ELR (cell line): ENCODE measurements at regions not wholly inside any gene's neighbourhood (a gene's known extent, or its start where the extent isn't known, plus 50 kb on each side); places are given as distances from the start of the nearest gene placed in this dataset.
"Not testable (repeated sequence)": the region's sequence is repeated elsewhere in the genome, so short reads cannot be mapped to it uniquely, and the experiment has no call there.

Experiments used
- DNase-seq: peaks from one replicate; pipeline ENCODE4 v3.0.0-alpha.2; 2015; ENCODE audit warnings: low read depth

GRCh38 chr12:63410197-63410596 lies 258.1 kb downstream of the DPY19L2 start:
- no peak for DNase-seq

GRCh38 chr12:63406781-63407180 lies 255.8 kb upstream of the AVPR1A start:
- DNase-seq = no peak

GRCh38 chr12:63404611-63405010 lies 253.6 kb upstream of the AVPR1A start:
- DNase-seq = no peak

GRCh38 chr12:63403256-63403655 lies 252.3 kb upstream of the AVPR1A start:
- no peak for DNase-seq

GRCh38 chr12:63400718-63401117 lies 249.7 kb upstream of the AVPR1A start:
- peak; percentile 6 for DNase-seq

- DNase-seq = no peak
Observed at GRCh38 chr12:63400318-63400717, 249.3 kb upstream of the AVPR1A start.

GRCh38 chr12:63397807-63398206 lies 246.8 kb upstream of the AVPR1A start:
- DNase-seq = no peak

GRCh38 chr12:63396135-63396534 lies 245.1 kb upstream of the AVPR1A start:
- DNase-seq = no peak

- no peak for DNase-seq
Observed at GRCh38 chr12:63394983-63395382, 244.0 kb upstream of the AVPR1A start.

- DNase-seq = no peak
Observed at GRCh38 chr12:63394349-63394748, 243.3 kb upstream of the AVPR1A start.

GRCh38 chr12:63389211-63389610 lies 238.2 kb upstream of the AVPR1A start:
- no peak for DNase-seq

- DNase-seq = no peak
Observed at GRCh38 chr12:63387771-63388170, 236.8 kb upstream of the AVPR1A start.

GRCh38 chr12:63382930-63383329 lies 231.9 kb upstream of the AVPR1A start:
- no peak for DNase-seq

GRCh38 chr12:63362791-63363190 lies 211.8 kb upstream of the AVPR1A start:
- peak; percentile 33 for DNase-seq

- DNase-seq = no peak
Observed at GRCh38 chr12:63362166-63362565, 211.2 kb upstream of the AVPR1A start.

- no peak for DNase-seq
Observed at GRCh38 chr12:63354969-63355368, 204.0 kb upstream of the AVPR1A start.

GRCh38 chr12:63353559-63353958 lies 202.6 kb upstream of the AVPR1A start:
- peak; percentile 73 for DNase-seq

GRCh38 chr12:63351370-63351769 lies 200.4 kb upstream of the AVPR1A start:
- DNase-seq = no peak

- DNase-seq = no peak
Observed at GRCh38 chr12:63348556-63348955, 197.6 kb upstream of the AVPR1A start.

- not testable (repeated sequence) for DNase-seq
Observed at GRCh38 chr12:63337158-63337557, 186.2 kb upstream of the AVPR1A start.

GRCh38 chr12:63326260-63326659 lies 175.3 kb upstream of the AVPR1A start:
- DNase-seq = no peak

GRCh38 chr12:63325757-63326156 lies 174.8 kb upstream of the AVPR1A start:
- DNase-seq = no peak

GRCh38 chr12:63323942-63324341 lies 172.9 kb upstream of the AVPR1A start:
- no peak for DNase-seq

GRCh38 chr12:63321373-63321772 lies 170.4 kb upstream of the AVPR1A start:
- no peak for DNase-seq
